ENCODE measurements at regions not wholly inside any gene's neighbourhood (a gene's known extent, or its start where the extent isn't known, plus 50 kb on each side); places are given as distances from the start of the nearest gene placed in this dataset.

DNA sequence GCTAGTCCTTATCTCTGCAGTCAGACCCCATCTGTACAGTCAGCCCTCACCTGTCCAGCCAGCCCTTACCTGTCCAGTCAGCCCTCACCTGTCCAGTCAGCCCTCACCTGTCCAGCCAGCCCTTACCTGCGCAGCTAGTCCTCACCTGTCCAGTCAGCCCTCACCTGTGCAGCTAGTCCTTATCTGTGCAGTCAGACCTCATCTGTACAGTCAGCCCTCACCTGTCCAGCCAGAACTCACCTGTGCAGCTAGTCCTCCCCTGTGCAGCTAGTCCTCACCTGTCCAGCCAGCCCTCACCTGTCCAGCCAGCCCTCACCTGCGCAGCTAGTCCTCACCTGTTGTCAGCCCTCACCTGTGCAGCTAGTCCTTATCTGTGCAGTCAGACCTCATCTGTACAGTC lies 506.8 kb downstream of the NPHP4 start:
- no peak for DNase-seq (ENCODE audit: low spot score in 2 of 2)
- intact Hi-C loops (cut with DNase I; ENCODE audit: low total_unique reads): no loop called here
- Histone ChIP-seq H3K4me1 (peaks cover 0 to 10% of the 10 kb centered on the region in 2 donors), H3K9me3 (no peaks in the 10 kb centered on the region), H3K27ac (no peak overlapping the region), H3K36me3 (no peaks in the 10 kb centered on the region), H3K27me3 (peaks cover 0 to 34% of the 10 kb centered on the region in 2 donors), H3K4me3 (no peak overlapping the region)
- TF ChIP-seq, protein P1, sequence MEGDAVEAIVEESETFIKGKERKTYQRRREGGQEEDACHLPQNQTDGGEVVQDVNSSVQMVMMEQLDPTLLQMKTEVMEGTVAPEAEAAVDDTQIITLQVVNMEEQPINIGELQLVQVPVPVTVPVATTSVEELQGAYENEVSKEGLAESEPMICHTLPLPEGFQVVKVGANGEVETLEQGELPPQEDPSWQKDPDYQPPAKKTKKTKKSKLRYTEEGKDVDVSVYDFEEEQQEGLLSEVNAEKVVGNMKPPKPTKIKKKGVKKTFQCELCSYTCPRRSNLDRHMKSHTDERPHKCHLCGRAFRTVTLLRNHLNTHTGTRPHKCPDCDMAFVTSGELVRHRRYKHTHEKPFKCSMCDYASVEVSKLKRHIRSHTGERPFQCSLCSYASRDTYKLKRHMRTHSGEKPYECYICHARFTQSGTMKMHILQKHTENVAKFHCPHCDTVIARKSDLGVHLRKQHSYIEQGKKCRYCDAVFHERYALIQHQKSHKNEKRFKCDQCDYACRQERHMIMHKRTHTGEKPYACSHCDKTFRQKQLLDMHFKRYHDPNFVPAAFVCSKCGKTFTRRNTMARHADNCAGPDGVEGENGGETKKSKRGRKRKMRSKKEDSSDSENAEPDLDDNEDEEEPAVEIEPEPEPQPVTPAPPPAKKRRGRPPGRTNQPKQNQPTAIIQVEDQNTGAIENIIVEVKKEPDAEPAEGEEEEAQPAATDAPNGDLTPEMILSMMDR (IDR thresholded peaks at IDR 0.05): no peak
- TF ChIP-seq POLR2A (IDR thresholded peaks at IDR 0.05) (no peak), POLR2AphosphoS5 (IDR thresholded peaks at IDR 0.05) (no peak)

DNA sequence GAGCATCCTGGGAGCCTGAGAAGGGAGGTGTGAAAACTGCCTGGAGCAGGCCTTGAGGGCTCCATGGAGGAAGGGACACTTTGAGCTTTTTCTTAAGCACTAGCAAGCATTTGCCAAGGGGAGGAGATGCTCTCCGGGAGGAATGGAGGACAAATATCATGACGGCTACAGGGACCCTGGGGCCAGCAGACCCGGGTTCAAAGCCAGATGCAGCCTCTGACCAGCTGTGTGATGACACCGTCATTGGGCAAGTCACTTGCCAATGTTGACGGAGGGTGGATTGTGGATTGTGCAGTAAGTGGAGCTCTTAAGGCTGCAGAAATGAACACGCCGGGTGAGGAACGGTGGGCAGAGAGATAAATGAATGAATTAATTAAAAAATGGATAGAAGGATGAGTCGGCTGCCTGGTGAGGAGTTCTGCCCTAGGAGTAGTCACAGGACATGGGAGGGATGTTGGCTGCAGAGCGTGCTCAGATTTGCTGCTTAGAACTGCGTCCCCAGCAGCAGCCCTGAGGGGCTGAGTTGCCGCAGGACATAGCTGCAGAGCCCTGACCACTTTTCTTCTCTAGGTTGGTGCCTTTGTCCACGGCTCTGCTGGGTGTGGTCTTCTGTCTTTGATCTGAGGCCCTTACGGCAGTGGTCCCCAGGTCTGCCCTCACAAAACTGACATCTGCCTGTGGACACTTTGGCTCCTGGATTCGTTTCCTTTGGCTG lies 507.6 kb downstream of the NPHP4 start:
- Histone ChIP-seq H3K4me1 (peaks cover 0 to 10% of the 10 kb centered on the region in 2 donors), H3K27ac (no peak overlapping the region), H3K4me3 (no peak overlapping the region), H3K27me3 (peaks cover 0 to 34% of the 10 kb centered on the region in 2 donors), H3K9me3 (no peaks in the 10 kb centered on the region), H3K36me3 (no peaks in the 10 kb centered on the region)
- DNase-seq (ENCODE audit: low spot score in 2 of 2): no peak
- intact Hi-C loops (cut with DNase I; ENCODE audit: low total_unique reads): no loop called here
- no peak for TF ChIP-seq POLR2A (IDR thresholded peaks at IDR 0.05)
- TF ChIP-seq, protein P1 (IDR thresholded peaks at IDR 0.05): no peak
- no peak for TF ChIP-seq POLR2AphosphoS5 (IDR thresholded peaks at IDR 0.05)

DNA sequence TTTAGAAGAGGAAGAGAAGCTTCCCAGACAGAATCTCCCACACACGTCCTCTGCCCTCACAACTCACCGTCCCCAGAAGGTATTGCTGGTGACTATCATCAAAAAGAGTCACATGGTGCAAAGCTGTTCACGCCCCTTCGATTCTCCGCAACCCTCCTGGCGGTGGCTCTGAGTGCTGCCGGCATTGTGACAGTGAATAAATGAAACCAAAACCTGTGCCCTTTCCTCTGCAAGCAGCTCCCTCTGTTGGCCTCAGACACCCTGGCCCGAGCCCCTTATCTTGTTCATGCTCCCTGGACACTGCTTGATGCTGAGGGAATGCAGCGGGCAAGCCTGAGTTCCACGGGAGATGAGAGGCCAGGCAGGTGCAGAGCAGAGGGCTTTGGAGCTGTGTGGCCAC lies 510.3 kb downstream of the NPHP4 start:
- Histone ChIP-seq H3K27me3 (peaks cover 0 to 30% of the 10 kb centered on the region in 2 donors), H3K9me3 (no peaks in the 10 kb centered on the region), H3K4me3 (no peak overlapping the region), H3K36me3 (no peaks in the 10 kb centered on the region), H3K4me1 (peaks cover 0 to 10% of the 10 kb centered on the region in 2 donors), H3K27ac (no peak overlapping the region)
- intact Hi-C loops (cut with DNase I; ENCODE audit: low total_unique reads): loop anchor here (1.0 kb wide), 1 partner anchor 25 kb away; no protein-coding TSS in a partner anchor
- no peak for DNase-seq (ENCODE audit: low spot score in 2 of 2)
- TF ChIP-seq POLR2A (IDR thresholded peaks at IDR 0.05) (no peak), POLR2AphosphoS5 (IDR thresholded peaks at IDR 0.05) (no peak)
- TF ChIP-seq, protein P1 (IDR thresholded peaks at IDR 0.05): no peak

DNA sequence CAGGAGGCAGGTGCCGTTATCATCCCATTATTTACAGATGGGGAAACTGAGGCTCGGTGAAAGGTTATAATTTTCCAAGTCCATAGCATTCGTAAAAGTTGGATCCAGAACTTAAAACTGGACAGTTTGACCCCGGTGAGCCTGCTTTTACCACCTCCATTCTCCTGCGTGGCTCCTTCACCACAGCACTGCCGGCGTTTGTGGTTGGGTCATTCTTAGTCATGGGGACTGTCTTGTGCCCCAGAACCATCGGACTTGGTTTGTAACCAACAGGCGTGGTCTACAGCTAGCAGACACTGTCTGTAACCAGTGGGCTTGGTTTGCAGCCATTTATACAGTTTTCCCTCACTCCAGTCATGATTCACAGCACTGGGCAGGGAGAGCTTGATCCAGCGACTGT lies 511.3 kb downstream of the NPHP4 start:
- peaks cover 0 to 30% of the 10 kb centered on the region in 2 donors for H3K27me3 ChIP-seq
- TF ChIP-seq, protein P1 (IDR thresholded peaks at IDR 0.05): no peak
- no peak for TF ChIP-seq POLR2A (IDR thresholded peaks at IDR 0.05)
- TF ChIP-seq POLR2AphosphoS5 (IDR thresholded peaks at IDR 0.05): no peak
- no peak overlapping the region for H3K4me3 ChIP-seq
- H3K27ac ChIP-seq: no peak overlapping the region
- no peaks in the 10 kb centered on the region for H3K9me3 ChIP-seq
- DNase-seq (ENCODE audit: low spot score in 2 of 2): no peak
- peaks cover 0 to 2% of the 10 kb centered on the region in 2 donors for H3K4me1 ChIP-seq
- no peaks in the 10 kb centered on the region for H3K36me3 ChIP-seq
- intact Hi-C loops (cut with DNase I; ENCODE audit: low total_unique reads): no loop called here

DNA sequence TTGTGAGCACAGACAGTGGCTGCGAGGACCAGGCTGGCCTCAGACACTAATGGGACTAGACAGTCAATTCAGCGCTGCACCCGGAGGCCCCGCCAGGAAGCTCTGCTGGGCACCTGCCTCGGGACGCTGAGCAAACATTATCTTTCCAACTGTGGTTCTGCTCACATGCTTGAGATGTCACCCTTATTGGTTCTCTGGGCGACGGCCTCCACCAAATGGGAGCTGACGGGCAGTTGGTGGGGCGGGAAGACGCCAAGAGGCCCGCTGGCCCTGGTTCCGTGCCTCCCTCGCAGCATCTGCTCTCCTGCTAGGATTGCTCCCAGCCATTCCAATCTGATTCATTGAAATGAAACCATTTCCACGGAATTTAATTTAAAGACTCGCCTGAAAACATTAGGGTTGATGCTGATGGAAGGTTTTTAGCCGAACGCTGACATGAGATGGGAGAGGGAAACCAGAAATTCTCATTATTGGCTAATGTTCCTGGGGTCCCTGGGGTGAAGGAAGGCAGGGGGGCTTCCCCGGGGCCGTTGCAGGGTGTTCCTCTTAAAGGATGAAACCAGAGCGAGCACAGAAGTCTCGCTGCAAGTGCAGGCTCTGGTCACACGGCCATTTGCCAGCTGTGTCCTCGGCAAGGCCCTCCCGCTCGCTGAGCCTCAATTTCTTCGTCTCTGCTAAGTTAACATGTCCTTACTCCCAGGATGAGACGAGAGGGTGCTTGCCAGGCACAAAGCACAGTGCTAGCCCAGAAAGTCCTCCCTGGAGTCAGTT lies 512.2 kb downstream of the NPHP4 start:
- H3K27ac ChIP-seq: no peak overlapping the region
- DNase-seq (ENCODE audit: low spot score in 2 of 2): no peak
- no peaks in the 10 kb centered on the region for H3K9me3 ChIP-seq
- intact Hi-C loops (cut with DNase I; ENCODE audit: low total_unique reads): no loop called here
- peaks cover 0 to 30% of the 10 kb centered on the region in 2 donors for H3K27me3 ChIP-seq
- no peaks in the 10 kb centered on the region for H3K36me3 ChIP-seq
- no peaks in the 10 kb centered on the region for H3K4me1 ChIP-seq
- TF ChIP-seq POLR2A (IDR thresholded peaks at IDR 0.05): no peak
- TF ChIP-seq, protein P1 (IDR thresholded peaks at IDR 0.05): no peak
- no peak for TF ChIP-seq POLR2AphosphoS5 (IDR thresholded peaks at IDR 0.05)
- H3K4me3 ChIP-seq: no peak overlapping the region

All from breast epithelium (tissue), 4 donors.